ENCODE measurements at regions not wholly inside any gene's neighbourhood (a gene's known extent, or its start where the extent isn't known, plus 50 kb on each side); places are given as distances from the start of the nearest gene placed in this dataset.

GRCh38 chr7:94338921-94339371 is 55.7 kb upstream of the COL1A2 start:
- Histone ChIP-seq H3K4me1 (ENCODE audit: control insufficient read depth in 1 of 2, extremely low read depth in 1 of 2, insufficient read depth in 2 of 2, low read length in 2 of 2) (peaks cover 0 to 13% of the 10 kb centered on the region in 2 experiments), H3K4me3 (ENCODE audit: control insufficient read depth in 1 of 2, extremely low read depth in 1 of 2, low read length in 1 of 2) (no peak overlapping the region), H3K27ac (ENCODE audit: low read length) (no peak overlapping the region), H3K27me3 (replicated peaks in 1 of 2; ENCODE audit: control insufficient read depth in 2 of 2, extremely low read depth in 1 of 2, insufficient read depth in 2 of 2, low read length in 1 of 2) (no peaks in the 10 kb centered on the region), H3K9me3 (no peaks in the 10 kb centered on the region), H3K36me3 (ENCODE audit: control insufficient read depth in 2 of 2, extremely low read depth in 1 of 2, insufficient read depth in 1 of 2, low read length in 1 of 2) (no peaks in the 10 kb centered on the region)
- H3K4me3 Mint-ChIP-seq: no peak overlapping the region
- peaks cover 4 to 5% of the 10 kb centered on the region in 2 donors for H3K27me3 Mint-ChIP-seq
- H3K36me3 Mint-ChIP-seq: no peaks in the 10 kb centered on the region
- CTCF ChIA-PET: no interaction called here
- ATAC-seq (replicated peaks in 1 of 4) (no peak), DNase-seq (no peak)
- H3K9me3 Mint-ChIP-seq: no peaks in the 10 kb centered on the region
- WGBS (ENCODE audit: insufficient coverage): 33% methylated on average over 1 of the region's 2 CpGs
- POLR2A ChIA-PET: no interaction called here
- no peak overlapping the region for H3K27ac Mint-ChIP-seq
- H3K4me1 Mint-ChIP-seq: no peaks in the 10 kb centered on the region

DNA sequence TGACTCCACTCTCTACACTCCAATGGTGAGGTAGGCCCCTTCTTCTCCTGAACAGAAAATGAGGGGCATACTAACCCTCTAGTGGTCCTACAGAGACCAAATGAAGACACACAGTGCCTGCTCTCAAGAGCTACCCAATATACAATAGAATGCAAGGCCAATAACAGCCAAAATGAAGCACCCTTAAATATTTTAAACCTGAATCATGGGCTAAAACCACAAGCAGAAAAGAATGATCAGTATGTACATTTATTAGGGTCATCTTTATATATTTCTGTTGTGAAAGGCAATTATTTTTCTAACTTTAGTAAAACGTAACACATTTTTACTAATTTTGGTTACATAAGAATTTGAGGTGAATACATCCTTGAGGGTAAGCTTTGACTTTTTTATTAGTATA is 49.9 kb upstream of the COL1A2 start:
- no peak overlapping the region for H3K4me3 Mint-ChIP-seq
- CTCF ChIA-PET: no interaction called here
- no CpG with 5 or more reads among the region's 1 CpG for WGBS (ENCODE audit: insufficient coverage)

More for the DNA sequence above, 49.9 kb upstream of the COL1A2 start:
- H3K27me3 Mint-ChIP-seq: peaks cover 2 to 5% of the 10 kb centered on the region in 2 donors
- Histone ChIP-seq H3K27ac (ENCODE audit: low read length) (no peak overlapping the region), H3K9me3 (no peaks in the 10 kb centered on the region), H3K36me3 (ENCODE audit: control insufficient read depth in 2 of 2, extremely low read depth in 1 of 2, insufficient read depth in 1 of 2, low read length in 1 of 2) (no peaks in the 10 kb centered on the region), H3K4me1 (ENCODE audit: control insufficient read depth in 1 of 2, extremely low read depth in 1 of 2, insufficient read depth in 2 of 2, low read length in 2 of 2) (peaks cover 0 to 6% of the 10 kb centered on the region in 2 experiments), H3K4me3 (ENCODE audit: control insufficient read depth in 1 of 2, extremely low read depth in 1 of 2, low read length in 1 of 2) (no peak overlapping the region), H3K27me3 (replicated peaks in 1 of 2; ENCODE audit: control insufficient read depth in 2 of 2, extremely low read depth in 1 of 2, insufficient read depth in 2 of 2, low read length in 1 of 2) (no peaks in the 10 kb centered on the region)
- POLR2A ChIA-PET: no interaction called here
- H3K27ac Mint-ChIP-seq: no peak overlapping the region
- no peak for ATAC-seq (replicated peaks in 1 of 4)
- no peaks in the 10 kb centered on the region for H3K9me3 Mint-ChIP-seq
- H3K4me1 Mint-ChIP-seq: no peaks in the 10 kb centered on the region
- H3K36me3 Mint-ChIP-seq: no peaks in the 10 kb centered on the region
- no peak for DNase-seq
